Cardiac muscle cell (in vitro differentiated cells and primary cell): ENCODE measurements at regions not wholly inside any gene's neighbourhood (a gene's known extent, or its start where the extent isn't known, plus 50 kb on each side); places are given as distances from the start of the nearest gene placed in this dataset.

Experiments used
- DNase-seq, 2 donors: peaks; one replicate each; pipeline versions ENCODE4 v3.0.0 to v3.0.0-alpha.2; 2010 to 2017; ENCODE audit warnings: low read depth in 1 of 2, low spot score in 1 of 2
- H3K27ac ChIP-seq: fragments of 200-600 bp; sonication (generic); 2 replicates; pipeline ENCODE4 v1.5.1; 2016
- H3K27me3 ChIP-seq: fragments of 200-600 bp; sonication (generic); 2 replicates; pipeline ENCODE4 v1.6.0; 2016; ENCODE audit warnings: control low read depth
- H3K36me3 ChIP-seq: fragments of 200-600 bp; sonication (generic); 2 replicates; pipeline ENCODE4 v1.5.1; 2016; ENCODE audit warnings: control low read depth
- H3K4me1 ChIP-seq: fragments of 200-600 bp; sonication (generic); 2 replicates; pipeline ENCODE4 v1.8.1; 2017; ENCODE audit warnings: low read depth, mild to moderate bottlenecking, mixed run types
- H3K4me3 ChIP-seq: fragments of 200-600 bp; sonication (generic); 2 replicates; pipeline ENCODE4 v1.5.1; 2016; ENCODE audit warnings: mild to moderate bottlenecking
- H3K9me3 ChIP-seq: fragments of 200-600 bp; sonication (generic); 2 replicates; pipeline ENCODE4 v1.5.1; 2017; ENCODE audit warnings: low read depth, mild to moderate bottlenecking, control low read depth
- CTCF ChIP-seq: IDR thresholded peaks from 2 replicates; pipeline ENCODE4 v1.5.1; 2012; ENCODE audit warnings: low read depth, mild to moderate bottlenecking, low read length

GRCh38 chr14:39562175-39562574 lies 129.9 kb upstream of the FBXO33 start:
- TF ChIP-seq CTCF, result no peak
- no peaks in the 10 kb centered on the region for H3K27me3 ChIP-seq
- H3K4me3 ChIP-seq, result no peak overlapping the region
- H3K36me3 ChIP-seq, result no peaks in the 10 kb centered on the region
- no peaks in the 10 kb centered on the region for H3K4me1 ChIP-seq
- no peak for DNase-seq
- H3K9me3 ChIP-seq, result peaks cover 3% of the 10 kb centered on the region
- no peak overlapping the region for H3K27ac ChIP-seq

- Histone ChIP-seq H3K9me3 (peaks cover 3% of the 10 kb centered on the region), H3K36me3 (no peaks in the 10 kb centered on the region), H3K4me3 (no peak overlapping the region), H3K27ac (no peak overlapping the region), H3K4me1 (no peaks in the 10 kb centered on the region), H3K27me3 (no peaks in the 10 kb centered on the region)
- DNase-seq, result no peak
- no peak for TF ChIP-seq CTCF
These were observed 126.3 kb upstream of the FBXO33 start for GRCh38 chr14:39558525-39558924.

- Histone ChIP-seq H3K27ac (no peak overlapping the region), H3K4me3 (no peak overlapping the region), H3K9me3 (peaks cover 3% of the 10 kb centered on the region), H3K27me3 (no peaks in the 10 kb centered on the region), H3K4me1 (no peaks in the 10 kb centered on the region), H3K36me3 (no peaks in the 10 kb centered on the region)
- no peak for DNase-seq
- no peak for TF ChIP-seq CTCF
These were observed 123.5 kb upstream of the FBXO33 start for GRCh38 chr14:39555749-39556148.

- H3K4me3 ChIP-seq, result no peak overlapping the region
- H3K27ac ChIP-seq, result no peak overlapping the region
- no peak for DNase-seq
- H3K27me3 ChIP-seq, result no peaks in the 10 kb centered on the region
- peaks cover 3% of the 10 kb centered on the region for H3K9me3 ChIP-seq
- no peaks in the 10 kb centered on the region for H3K36me3 ChIP-seq
- TF ChIP-seq CTCF, result no peak
- H3K4me1 ChIP-seq, result no peaks in the 10 kb centered on the region
These were observed 122.3 kb upstream of the FBXO33 start for GRCh38 chr14:39554576-39554975.

- no peak for TF ChIP-seq CTCF
- no peaks in the 10 kb centered on the region for H3K27me3 ChIP-seq
- H3K36me3 ChIP-seq, result no peaks in the 10 kb centered on the region
- DNase-seq, result no peak
- no peaks in the 10 kb centered on the region for H3K9me3 ChIP-seq
- H3K4me3 ChIP-seq, result no peak overlapping the region
- peaks cover 4% of the 10 kb centered on the region for H3K4me1 ChIP-seq
- no peak overlapping the region for H3K27ac ChIP-seq
These were observed 116.1 kb upstream of the FBXO33 start for GRCh38 chr14:39548358-39548757.

GRCh38 chr14:39547845-39548244 lies 115.6 kb upstream of the FBXO33 start:
- no peaks in the 10 kb centered on the region for H3K27me3 ChIP-seq
- H3K4me3 ChIP-seq, result no peak overlapping the region
- H3K4me1 ChIP-seq, result peaks cover 4% of the 10 kb centered on the region
- H3K36me3 ChIP-seq, result no peaks in the 10 kb centered on the region
- peaks cover 2% of the 10 kb centered on the region for H3K9me3 ChIP-seq
- no peak for DNase-seq
- no peak overlapping the region for H3K27ac ChIP-seq
- no peak for TF ChIP-seq CTCF
